Prostate gland (tissue), 2 donors: ENCODE measurements at regions not wholly inside any gene's neighbourhood (a gene's known extent, or its start where the extent isn't known, plus 50 kb on each side); places are given as distances from the start of the nearest gene placed in this dataset.

Experiments used
- CTCF ChIP-seq, 4 experiments: fragments of 200-600 bp in 2 of 4; fragments of 450-650 bp in 2 of 4; sonication (generic) in 2 of 4; IDR thresholded peaks; 1 replicate in 3 of 4; 2 replicates in 1 of 4; pipeline ENCODE4 v1.5.1; 2016 to 2019; ENCODE audit warnings: antibody characterized with exemption in 4 of 4, mild to moderate bottlenecking in 2 of 4, moderate library complexity in 2 of 4
- POLR2A ChIP-seq: fragments of 450-650 bp; IDR thresholded peaks from one replicate; pipeline ENCODE4 v1.6.1; 2016; ENCODE audit warnings: antibody characterized with exemption, mild to moderate bottlenecking
- POLR2AphosphoS5 ChIP-seq: sonication (generic); formaldehyde crosslinking; IDR thresholded peaks from one replicate; pipeline ENCODE4 v1.6.1; 2017; ENCODE audit warnings: antibody characterized with exemption

- TF ChIP-seq CTCF (IDR thresholded peaks at IDR 0.05) (no peak), POLR2A (no peak), POLR2AphosphoS5 (no peak)
Measured at GRCh38 chr5:93349613-93350012, 231.4 kb downstream of the NR2F1-AS1 start.
